HepG2 (cell line): ENCODE measurements at regions not wholly inside any gene's neighbourhood (a gene's known extent, or its start where the extent isn't known, plus 50 kb on each side); places are given as distances from the start of the nearest gene placed in this dataset.
"Not testable (repeated sequence)": the region's sequence is repeated elsewhere in the genome, so short reads cannot be mapped to it uniquely, and the experiment has no call there.

ENCODE experiments used
- ATAC-seq: fragments of 200-7000 bp; cut with Tn5 transposase; 3 replicates; pipeline ENCODE4 v1.9.1; 2020; ENCODE audit warnings: mild to moderate bottlenecking, moderate library complexity
- BruUV-seq: library from RNA; stranded (reverse); fragments of 400-500 nt; replicated peaks from 2 replicates; lab custom pipeline; 2021; lab: Mats Ljungman, UMichigan
- CTCF ChIA-PET: fragments of 300-600 bp; formaldehyde crosslinking; extraction: SDS; loops from one replicate; lab custom pipeline; 2021; ENCODE audit warnings: low total read pairs, inconsistent platforms, low intra/inter-chr PET ratio; lab: Yijun Ruan, JAX
- POLR2A ChIA-PET: fragments of 350-600 bp; sonication (Branson Sonifier 250); formaldehyde crosslinking; loops from one replicate; lab custom pipeline; 2020; ENCODE audit warnings: antibody characterized with exemption, inconsistent platforms; lab: Yijun Ruan, JAX
- DNase-seq: peaks from one replicate; pipeline ENCODE4 v3.0.0-alpha.2; 2015; ENCODE audit warnings: low spot score
- FAIRE-seq: peaks from 3 replicates; lab custom pipeline; 2011; peaks lifted over from hg19 to GRCh38; lab: Jason Lieb, UNC
- H2AFZ ChIP-seq: one replicate; pipeline ENCODE4 v1.6.1; 2011; ENCODE audit warnings: low read length, inconsistent platforms
- H3K27ac ChIP-seq: fragments of 300-600 bp; 3 replicates; pipeline ENCODE4 v1.8.0; 2011; ENCODE audit warnings: mixed run types, mild to moderate bottlenecking, mixed read lengths, low read length, inconsistent platforms; ENCODE audit not compliant: insufficient read depth; ENCODE audit errors: extremely low read length
- H3K27me3 ChIP-seq, 2 experiments: fragments of 200-600 bp in 1 of 2; 2 replicates in 1 of 2; 3 replicates in 1 of 2; pipeline versions ENCODE4 v1.6.0 to v1.8.0; 2011; ENCODE audit warnings: low read length in 2 of 2, mild to moderate bottlenecking in 2 of 2, moderate library complexity in 2 of 2, inconsistent platforms in 1 of 2; ENCODE audit not compliant: insufficient read depth in 2 of 2, control insufficient read depth in 1 of 2
- H3K36me3 ChIP-seq, 2 experiments: fragments of 200-600 bp in 1 of 2; replicated peaks in 1 of 2; 2 replicates in 1 of 2; 3 replicates in 1 of 2; pipeline versions ENCODE4 v1.5.1 to v1.8.0; 2011; ENCODE audit warnings: low read length in 2 of 2, inconsistent platforms in 1 of 2; ENCODE audit not compliant: insufficient read depth in 2 of 2, control insufficient read depth in 1 of 2
- H3K4me1 ChIP-seq: 2 replicates; pipeline ENCODE4 v1.5.1; 2012; ENCODE audit warnings: low read length, inconsistent platforms; ENCODE audit not compliant: insufficient read depth
- H3K4me2 ChIP-seq: 2 replicates; pipeline ENCODE4 v1.6.0; 2011; ENCODE audit warnings: low read depth, low read length, inconsistent platforms
- H3K4me3 ChIP-seq, 3 experiments: fragments of 200-600 bp in 1 of 3; sonication (generic), shearing (Covaris generic) in 1 of 3; replicated peaks in 1 of 3; 2 replicates each; pipeline ENCODE4 v1.5.1; 2011 to 2016; ENCODE audit warnings: low read length in 3 of 3, inconsistent platforms in 2 of 3, low read depth in 2 of 3, mild to moderate bottlenecking in 2 of 3, control low read depth in 1 of 3, mixed read lengths in 1 of 3; ENCODE audit not compliant: insufficient read depth in 1 of 3
- H3K79me2 ChIP-seq: one replicate; pipeline ENCODE4 v1.6.1; 2011; ENCODE audit warnings: low read length, inconsistent platforms; ENCODE audit not compliant: insufficient read depth
- H3K9ac ChIP-seq: 2 replicates; pipeline ENCODE4 v1.6.0; 2011; ENCODE audit warnings: mild to moderate bottlenecking, low read depth, low read length, inconsistent platforms; ENCODE audit not compliant: insufficient read depth
- H3K9me3 ChIP-seq: 2 replicates; pipeline ENCODE4 v1.5.1; 2012; ENCODE audit warnings: mild to moderate bottlenecking, low read length
- H4K20me1 ChIP-seq: 2 replicates; pipeline ENCODE4 v1.6.0; 2011; ENCODE audit warnings: inconsistent platforms, mild to moderate bottlenecking, low read length, moderate library complexity; ENCODE audit not compliant: insufficient read depth
- CTCF ChIP-seq: sonication (generic); formaldehyde crosslinking; IDR thresholded peaks from 2 replicates; pipeline ENCODE4 v1.5.0; 2020; ENCODE audit warnings: mild to moderate bottlenecking, missing genetic modification reagents, moderate library complexity
- ZNF740 ChIP-seq: sonication (generic); formaldehyde crosslinking; IDR thresholded peaks from 2 replicates; pipeline ENCODE4 v1.4.0; 2020; ENCODE audit warnings: missing genetic modification reagents
- WGBS: methylation state at CpG from one replicate; pipeline ENCODE4 v1.1.6; 2017; ENCODE audit warnings: low lambda C conversion rate; 5-methylcytosine and 5-hydroxymethylcytosine counted together
- in situ Hi-C: cut with HindIII; loops from 2 replicates; pipeline ENCODE4 v1.10.0; 2017; ENCODE audit warnings: low pct_unique_long_range_greater_than_20kb; ENCODE audit not compliant: extremely low pct_ligation_motif_present
- intact Hi-C: fragments of 100-400 bp; cut with micrococcal nuclease; formaldehyde crosslinking; loops from one replicate; pipeline ENCODE4 v1.10.0; 2022; ENCODE audit not compliant: unreplicated experiment

GRCh38 chr16:32897782-32898181 is 221.8 kb upstream of the TP53TG3 start:
- H3K4me3 ChIP-seq, POLR2A ChIA-PET, BruUV-seq, H4K20me1 ChIP-seq, in situ Hi-C loops, FAIRE-seq, H3K27me3 ChIP-seq, DNase-seq, H3K9me3 ChIP-seq, H3K4me1 ChIP-seq, H3K4me2 ChIP-seq, CTCF ChIA-PET, H3K9ac ChIP-seq, intact Hi-C loops, H3K79me2 ChIP-seq, H3K27ac ChIP-seq, H3K36me3 ChIP-seq, H2AFZ ChIP-seq: not testable (repeated sequence)
- WGBS: 0% methylated on average over 2 of the region's 9 CpGs
- TF ChIP-seq ZNF740 (CRISPR knock-in tag) (peak; percentile 65; the same call in 1 of the 2 replicates), CTCF (peak; percentile 32; the same call in 1 of the 2 replicates)
- peak; percentile 44; the same call in 2 of the 3 replicates for ATAC-seq

GRCh38 chr16:32885392-32885791 is 209.4 kb upstream of the TP53TG3 start:
- H3K79me2 ChIP-seq, FAIRE-seq, H3K9me3 ChIP-seq, ATAC-seq, BruUV-seq, intact Hi-C loops, H3K4me2 ChIP-seq, H3K4me3 ChIP-seq, in situ Hi-C loops, H3K9ac ChIP-seq, H3K27ac ChIP-seq, H3K4me1 ChIP-seq, H2AFZ ChIP-seq, DNase-seq, CTCF ChIA-PET, H4K20me1 ChIP-seq, H3K36me3 ChIP-seq, H3K27me3 ChIP-seq, POLR2A ChIA-PET: not testable (repeated sequence)
- WGBS: no CpG with 5 or more reads among the region's 56 CpGs

- H3K27me3 ChIP-seq, H3K4me1 ChIP-seq, DNase-seq, H2AFZ ChIP-seq, POLR2A ChIA-PET, H3K9me3 ChIP-seq, H4K20me1 ChIP-seq, BruUV-seq, H3K27ac ChIP-seq, intact Hi-C loops, H3K9ac ChIP-seq, in situ Hi-C loops, H3K4me2 ChIP-seq, H3K79me2 ChIP-seq, CTCF ChIA-PET, H3K4me3 ChIP-seq, FAIRE-seq, H3K36me3 ChIP-seq, ATAC-seq: not testable (repeated sequence)
- 28% methylated on average over 3 of the region's 22 CpGs for WGBS
These were observed 208.6 kb upstream of the TP53TG3 start for GRCh38 chr16:32884556-32884955.

GRCh38 chr16:32882328-32882857 is 206.4 kb upstream of the TP53TG3 start:
- H3K4me3 ChIP-seq, POLR2A ChIA-PET, H3K9ac ChIP-seq, H3K27me3 ChIP-seq, BruUV-seq, ATAC-seq, H4K20me1 ChIP-seq, CTCF ChIA-PET, H3K79me2 ChIP-seq, in situ Hi-C loops, H3K36me3 ChIP-seq, H3K4me1 ChIP-seq, H3K9me3 ChIP-seq, DNase-seq, intact Hi-C loops, H3K4me2 ChIP-seq, H2AFZ ChIP-seq, H3K27ac ChIP-seq, FAIRE-seq: not testable (repeated sequence)
- 0% methylated on average over 1 of the region's 10 CpGs for WGBS
